ENCODE measurements at regions not wholly inside any gene's neighbourhood (a gene's known extent, or its start where the extent isn't known, plus 50 kb on each side); places are given as distances from the start of the nearest gene placed in this dataset.

- Histone ChIP-seq H3K27ac (replicated peaks in 1 of 4) (no peak overlapping the region), H3K4me3 (no peak overlapping the region), H3K4me1 (no peaks in the 10 kb centered on the region), H3K36me3 (no peaks in the 10 kb centered on the region), H3K9me3 (peaks cover 0 to 10% (median 2%) of the 10 kb centered on the region in 4 donors), H3K27me3 (no peaks in the 10 kb centered on the region)
- TF ChIP-seq EP300 (IDR thresholded peaks at IDR 0.05) = no peak
- no peak for TF ChIP-seq POLR2AphosphoS5 (IDR thresholded peaks at IDR 0.05)
- TF ChIP-seq POLR2A (IDR thresholded peaks at IDR 0.05; ENCODE audit: low read depth) = no peak
- TF ChIP-seq CTCF (IDR thresholded peaks at IDR 0.05) = no peak
- WGBS = 59% methylated on average over 2 of the region's 2 CpGs
- intact Hi-C loops (cut with DNase I) = no loop called here
- DNase-seq (ENCODE audit: extremely low spot score) = no peak
Observed at GRCh38 chr10:75304741-75305390, 69.1 kb upstream of the COMTD1 start.

- H3K4me1 ChIP-seq = no peaks in the 10 kb centered on the region
- H3K27me3 ChIP-seq = no peaks in the 10 kb centered on the region
- no peak overlapping the region for H3K27ac ChIP-seq (replicated peaks in 1 of 4)
- 69% methylated on average over 1 of the region's 1 CpG for WGBS
- no peak overlapping the region for H3K4me3 ChIP-seq
- H3K9me3 ChIP-seq = peaks cover 0 to 13% (median 2%) of the 10 kb centered on the region in 4 donors
- no peak for DNase-seq (ENCODE audit: extremely low spot score)
- TF ChIP-seq EP300 (IDR thresholded peaks at IDR 0.05) (no peak), POLR2AphosphoS5 (IDR thresholded peaks at IDR 0.05) (no peak), CTCF (IDR thresholded peaks at IDR 0.05) (no peak), POLR2A (IDR thresholded peaks at IDR 0.05; ENCODE audit: low read depth) (no peak)
- no peaks in the 10 kb centered on the region for H3K36me3 ChIP-seq
- intact Hi-C loops (cut with DNase I) = no loop called here
Observed at GRCh38 chr10:75304313-75304712, 68.6 kb upstream of the COMTD1 start.

- WGBS = 81% methylated on average over 2 of the region's 2 CpGs
- intact Hi-C loops (cut with DNase I) = no loop called here
- DNase-seq (ENCODE audit: extremely low spot score) = no peak
- Histone ChIP-seq H3K27me3 (no peaks in the 10 kb centered on the region), H3K36me3 (no peaks in the 10 kb centered on the region), H3K4me1 (no peaks in the 10 kb centered on the region), H3K9me3 (peaks cover 0 to 13% (median 2%) of the 10 kb centered on the region in 4 donors), H3K4me3 (no peak overlapping the region), H3K27ac (replicated peaks in 1 of 4) (no peak overlapping the region)
- TF ChIP-seq POLR2A (IDR thresholded peaks at IDR 0.05; ENCODE audit: low read depth) = no peak
- TF ChIP-seq EP300 (IDR thresholded peaks at IDR 0.05) = no peak
- TF ChIP-seq CTCF (IDR thresholded peaks at IDR 0.05) = no peak
- no peak for TF ChIP-seq POLR2AphosphoS5 (IDR thresholded peaks at IDR 0.05)
Observed at GRCh38 chr10:75303045-75303777, 67.5 kb upstream of the COMTD1 start.

GRCh38 chr10:75302029-75302428, 66.3 kb upstream of the COMTD1 start:
- Histone ChIP-seq H3K4me1 (peaks cover 0 to 9% (median 3%) of the 10 kb centered on the region in 4 donors), H3K9me3 (peaks cover 0 to 13% (median 0%) of the 10 kb centered on the region in 4 donors), H3K27me3 (no peaks in the 10 kb centered on the region), H3K4me3 (no peak overlapping the region), H3K27ac (replicated peaks in 1 of 4) (no peak overlapping the region), H3K36me3 (no peaks in the 10 kb centered on the region)
- no peak for TF ChIP-seq CTCF (IDR thresholded peaks at IDR 0.05)
- no peak for TF ChIP-seq EP300 (IDR thresholded peaks at IDR 0.05)
- no peak for TF ChIP-seq POLR2AphosphoS5 (IDR thresholded peaks at IDR 0.05)
- no peak for TF ChIP-seq POLR2A (IDR thresholded peaks at IDR 0.05; ENCODE audit: low read depth)
- 86% methylated on average over 1 of the region's 1 CpG for WGBS
- intact Hi-C loops (cut with DNase I) = no loop called here
- no peak for DNase-seq (ENCODE audit: extremely low spot score)

Measured in esophagus muscularis mucosa (tissue), 4 donors.